Liver (tissue), 3 donors: ENCODE measurements at regions not wholly inside any gene's neighbourhood (a gene's known extent, or its start where the extent isn't known, plus 50 kb on each side); places are given as distances from the start of the nearest gene placed in this dataset.

Experiments used
- EGR1 ChIP-seq, 2 donors: IDR thresholded peaks; 2 replicates each; pipeline ENCODE4 v1.6.1; 2016 to 2018; ENCODE audit warnings: antibody characterized with exemption in 2 of 2, low read depth in 2 of 2
- GABPA ChIP-seq, 2 donors: IDR thresholded peaks in 1 of 2; conservative IDR thresholded peaks in 1 of 2; 2 replicates each; pipeline ENCODE4 v1.6.1; 2016; ENCODE audit warnings: antibody characterized with exemption in 2 of 2, mild to moderate bottlenecking in 1 of 2, moderate library complexity in 1 of 2
- RAD21 ChIP-seq, 2 donors: IDR thresholded peaks; 2 replicates each; pipeline ENCODE4 v1.6.1; 2016; ENCODE audit warnings: antibody characterized with exemption in 2 of 2, mild to moderate bottlenecking in 2 of 2
- SP1 ChIP-seq: IDR thresholded peaks from 2 replicates; pipeline ENCODE4 v1.6.1; 2018; ENCODE audit warnings: antibody characterized with exemption, mild to moderate bottlenecking
- YY1 ChIP-seq: IDR thresholded peaks from 2 replicates; pipeline ENCODE4 v1.6.1; 2016; ENCODE audit warnings: antibody characterized with exemption, mild to moderate bottlenecking
- TF ChIP-seq, protein P1 (sequence below): fragments of 150-350 bp; IDR thresholded peaks from 2 replicates; pipeline ENCODE4 v1.5.1; 2017; ENCODE audit warnings: improper control_type of control experiment, low read depth, low read length; ENCODE audit not compliant: missing input control
- TF ChIP-seq, protein P2 (sequence below): IDR thresholded peaks from 2 replicates; pipeline ENCODE4 v1.6.1; 2016; ENCODE audit warnings: antibody characterized with exemption
- donor health status: healthy.
- donor health status: healthy.

DNA sequence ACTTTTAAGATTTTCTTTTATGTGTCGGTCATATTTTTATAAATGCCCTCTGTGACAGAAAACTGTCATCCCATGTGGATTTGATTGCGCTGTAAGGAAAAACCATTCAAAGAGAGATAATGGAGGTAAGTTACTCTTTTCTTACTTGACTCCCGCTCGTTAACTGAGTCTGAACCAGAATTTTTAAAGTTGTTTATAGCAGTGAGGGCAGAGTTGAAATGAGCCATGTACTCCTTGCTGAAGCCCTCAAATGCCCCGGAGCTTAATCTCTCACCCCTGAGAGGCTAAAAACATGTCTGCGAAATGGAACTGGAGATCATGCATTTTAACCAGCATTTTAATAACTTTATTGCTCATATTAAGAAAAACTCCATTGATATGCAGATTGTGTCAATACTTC, 320.0 kb upstream of the SOX11 start:
- TF ChIP-seq, protein P1, sequence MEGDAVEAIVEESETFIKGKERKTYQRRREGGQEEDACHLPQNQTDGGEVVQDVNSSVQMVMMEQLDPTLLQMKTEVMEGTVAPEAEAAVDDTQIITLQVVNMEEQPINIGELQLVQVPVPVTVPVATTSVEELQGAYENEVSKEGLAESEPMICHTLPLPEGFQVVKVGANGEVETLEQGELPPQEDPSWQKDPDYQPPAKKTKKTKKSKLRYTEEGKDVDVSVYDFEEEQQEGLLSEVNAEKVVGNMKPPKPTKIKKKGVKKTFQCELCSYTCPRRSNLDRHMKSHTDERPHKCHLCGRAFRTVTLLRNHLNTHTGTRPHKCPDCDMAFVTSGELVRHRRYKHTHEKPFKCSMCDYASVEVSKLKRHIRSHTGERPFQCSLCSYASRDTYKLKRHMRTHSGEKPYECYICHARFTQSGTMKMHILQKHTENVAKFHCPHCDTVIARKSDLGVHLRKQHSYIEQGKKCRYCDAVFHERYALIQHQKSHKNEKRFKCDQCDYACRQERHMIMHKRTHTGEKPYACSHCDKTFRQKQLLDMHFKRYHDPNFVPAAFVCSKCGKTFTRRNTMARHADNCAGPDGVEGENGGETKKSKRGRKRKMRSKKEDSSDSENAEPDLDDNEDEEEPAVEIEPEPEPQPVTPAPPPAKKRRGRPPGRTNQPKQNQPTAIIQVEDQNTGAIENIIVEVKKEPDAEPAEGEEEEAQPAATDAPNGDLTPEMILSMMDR, result no peak
- no peak for TF ChIP-seq SP1
- TF ChIP-seq EGR1 (IDR thresholded peaks at IDR 0.05; ENCODE audit: low read depth in 2 of 2), result no peak
- TF ChIP-seq RAD21 (IDR thresholded peaks at IDR 0.05), result no peak
- no peak for TF ChIP-seq YY1
- TF ChIP-seq, protein P2, sequence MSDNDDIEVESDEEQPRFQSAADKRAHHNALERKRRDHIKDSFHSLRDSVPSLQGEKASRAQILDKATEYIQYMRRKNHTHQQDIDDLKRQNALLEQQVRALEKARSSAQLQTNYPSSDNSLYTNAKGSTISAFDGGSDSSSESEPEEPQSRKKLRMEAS, result no peak
- TF ChIP-seq GABPA (IDR thresholded peaks at IDR 0.05 in 1 of 2, conservative IDR thresholded peaks at IDR 0.05 in 1 of 2), result no peak
